SK-N-SH (cell line): ENCODE measurements at regions not wholly inside any gene's neighbourhood (a gene's known extent, or its start where the extent isn't known, plus 50 kb on each side); places are given as distances from the start of the nearest gene placed in this dataset.

Experiments used
- CTCF ChIA-PET: fragments of 300-600, 350-600 bp; formaldehyde crosslinking; extraction: SDS; loops from one replicate; lab custom pipeline; 2021; lab: Yijun Ruan, JAX
- POLR2A ChIA-PET: fragments of 350-600 bp; sonication (Branson Sonifier 250); formaldehyde crosslinking; extraction: SDS; loops from one replicate; lab custom pipeline; 2020; ENCODE audit warnings: antibody characterized with exemption, inconsistent platforms; lab: Yijun Ruan, JAX
- DNase-seq: peaks from one replicate; pipeline ENCODE4 v3.0.0; 2012
- H2AFZ ChIP-seq: fragments of 200-600 bp; sonication (generic); 2 replicates; pipeline ENCODE4 v1.8.1; 2016; ENCODE audit warnings: antibody characterized with exemption, mild to moderate bottlenecking, low read depth
- H3F3A ChIP-seq: fragments of 200-600 bp; sonication (generic); replicated peaks from 2 replicates; pipeline ENCODE3; 2016; ENCODE audit warnings: antibody characterized with exemption, mild to moderate bottlenecking; ENCODE audit not compliant: insufficient read depth
- H3K27ac ChIP-seq, 2 experiments: fragments of 200-500 bp in 1 of 2; fragments of 200-600 bp in 1 of 2; sonication (Bioruptor generic) in 1 of 2; sonication (generic), shearing (Covaris generic) in 1 of 2; 2 replicates each; pipeline versions ENCODE4 v1.5.1 to v1.6.1; 2014 to 2016; ENCODE audit warnings: low read depth in 2 of 2, inconsistent platforms in 1 of 2, low read length in 1 of 2, mild to moderate bottlenecking in 1 of 2, mixed read lengths in 1 of 2
- H3K27me3 ChIP-seq: fragments of 200-600 bp; sonication (generic), shearing (Covaris generic); 2 replicates; pipeline ENCODE4 v1.6.1; 2016; ENCODE audit warnings: mixed run types; ENCODE audit not compliant: insufficient read depth
- H3K36me3 ChIP-seq, 2 experiments: fragments of 200-500 bp in 1 of 2; fragments of 200-600 bp in 1 of 2; sonication (Bioruptor generic) in 1 of 2; sonication (generic) in 1 of 2; replicated peaks in 1 of 2; 2 replicates each; pipeline versions ENCODE3 to v1.5.1; 2014 to 2016; ENCODE audit warnings: low read length in 1 of 2, mild to moderate bottlenecking in 1 of 2; ENCODE audit not compliant: insufficient read depth in 2 of 2, control insufficient read depth in 1 of 2
- H3K4me1 ChIP-seq, 2 experiments: fragments of 200-500 bp in 1 of 2; fragments of 200-600 bp in 1 of 2; sonication (Bioruptor generic) in 1 of 2; sonication (generic), shearing (Covaris generic) in 1 of 2; 2 replicates each; pipeline versions ENCODE4 v1.5.1 to v1.6.1; 2014 to 2016; ENCODE audit warnings: low read depth in 1 of 2, low read length in 1 of 2, mixed run types in 1 of 2; ENCODE audit not compliant: insufficient read depth in 2 of 2, control insufficient read depth in 1 of 2
- H3K4me2 ChIP-seq: fragments of 200-600 bp; sonication (generic), shearing (Covaris generic); 2 replicates; pipeline ENCODE4 v1.6.1; 2017; ENCODE audit warnings: mixed run types
- H3K4me3 ChIP-seq, 2 experiments: fragments of 200-500 bp in 1 of 2; fragments of 200-600 bp in 1 of 2; sonication (Bioruptor generic) in 1 of 2; sonication (generic), shearing (Covaris generic) in 1 of 2; 2 replicates each; pipeline versions ENCODE4 v1.5.1 to v1.8.1; 2014 to 2016; ENCODE audit warnings: low read depth in 2 of 2, inconsistent platforms in 1 of 2, low read length in 1 of 2, mild to moderate bottlenecking in 1 of 2, mixed read lengths in 1 of 2, moderate library complexity in 1 of 2
- H3K79me2 ChIP-seq: fragments of 200-600 bp; sonication (generic); 2 replicates; pipeline ENCODE4 v1.8.1; 2017; ENCODE audit warnings: mild to moderate bottlenecking; ENCODE audit not compliant: insufficient read depth
- H3K9ac ChIP-seq: fragments of 200-600 bp; sonication (generic); 2 replicates; pipeline ENCODE4 v1.6.1; 2017; ENCODE audit warnings: mixed run types
- H3K9me2 ChIP-seq: fragments of 200-600 bp; sonication (generic); 2 replicates; pipeline ENCODE4 v1.6.1; 2017; ENCODE audit warnings: mixed run types
- H3K9me3 ChIP-seq: fragments of 200-600 bp; sonication (generic); 2 replicates; pipeline ENCODE4 v1.6.1; 2017; ENCODE audit warnings: mixed run types, mild to moderate bottlenecking, moderate library complexity
- H4K20me1 ChIP-seq: fragments of 200-600 bp; sonication (generic); 2 replicates; pipeline ENCODE4 v1.6.1; 2017; ENCODE audit warnings: mild to moderate bottlenecking, mixed run types; ENCODE audit not compliant: insufficient read depth
- CTCF ChIP-seq: fragments of 200-600 bp; sonication (generic); IDR thresholded peaks from 2 replicates; pipeline ENCODE4 v1.6.1; 2017; ENCODE audit warnings: antibody characterized with exemption, mild to moderate bottlenecking, moderate library complexity
- ELF1 ChIP-seq: IDR thresholded peaks from 2 replicates; pipeline ENCODE4 v1.4.0; 2012
- EP300 ChIP-seq, 2 experiments: IDR thresholded peaks; 2 replicates each; pipeline versions ENCODE4 v1.4.0 to v1.6.1; 2012; ENCODE audit warnings: borderline replicate concordance in 1 of 2, low read depth in 1 of 2, low read length in 1 of 2
- EZH2phosphoT487 ChIP-seq: fragments of 200-600 bp; sonication (generic); IDR thresholded peaks from 2 replicates; pipeline ENCODE4 v1.6.1; 2017; ENCODE audit warnings: low read depth, mixed run types, mild to moderate bottlenecking, antibody characterized with exemption, moderate library complexity, borderline replicate concordance
- FOSL2 ChIP-seq: IDR thresholded peaks from 2 replicates; pipeline ENCODE4 v1.4.0; 2012; ENCODE audit warnings: low read depth, mild to moderate bottlenecking, moderate library complexity, borderline replicate concordance
- FOXJ3 ChIP-seq: sonication (generic); formaldehyde crosslinking; IDR thresholded peaks from 2 replicates; pipeline ENCODE4 v1.5.1; 2020; ENCODE audit warnings: mild to moderate bottlenecking, missing genetic modification reagents
- FOXM1 ChIP-seq: IDR thresholded peaks from 2 replicates; pipeline ENCODE4 v1.4.0; 2012; ENCODE audit warnings: low read depth, mild to moderate bottlenecking
- GABPA ChIP-seq: IDR thresholded peaks from 2 replicates; pipeline ENCODE4 v1.4.0; 2012; ENCODE audit warnings: low read depth, mild to moderate bottlenecking
- JUND ChIP-seq: IDR thresholded peaks from 2 replicates; pipeline ENCODE4 v1.4.0; 2012
- MAX ChIP-seq: IDR thresholded peaks from 2 replicates; pipeline ENCODE4 v1.4.0; 2012; ENCODE audit warnings: low read depth
- MXI1 ChIP-seq: IDR thresholded peaks from 2 replicates; pipeline ENCODE4 v1.6.1; 2012; ENCODE audit warnings: mild to moderate bottlenecking, low read depth, low read length, improper control_type of control experiment
- SIN3A ChIP-seq: IDR thresholded peaks from 2 replicates; pipeline ENCODE4 v1.6.1; 2012; ENCODE audit warnings: low read depth, mild to moderate bottlenecking, low read length, moderate library complexity, borderline replicate concordance
- SMC3 ChIP-seq: IDR thresholded peaks from 2 replicates; pipeline ENCODE4 v1.6.1; 2012; ENCODE audit warnings: low read depth, low read length, improper control_type of control experiment
- TAF1 ChIP-seq: IDR thresholded peaks from 2 replicates; pipeline ENCODE4 v1.6.1; 2012; ENCODE audit warnings: low read depth, mild to moderate bottlenecking, low read length, moderate library complexity, borderline replicate concordance
- TCF12 ChIP-seq: IDR thresholded peaks from 2 replicates; pipeline ENCODE4 v1.4.0; 2012
- TEAD4 ChIP-seq: IDR thresholded peaks from 2 replicates; pipeline ENCODE4 v1.4.0; 2012; ENCODE audit warnings: mild to moderate bottlenecking, borderline replicate concordance; ENCODE audit not compliant: insufficient read depth
- YY1 ChIP-seq: IDR thresholded peaks from 2 replicates; pipeline ENCODE4 v1.4.0; 2012; ENCODE audit warnings: low read depth, mild to moderate bottlenecking
- ZBTB33 ChIP-seq: IDR thresholded peaks from 2 replicates; pipeline ENCODE4 v1.4.0; 2012; ENCODE audit warnings: low read depth, borderline replicate concordance
- WGBS: methylation state at CpG from one replicate; pipeline ENCODE4 v1.1.6; 2017; ENCODE audit warnings: low lambda C conversion rate; 5-methylcytosine and 5-hydroxymethylcytosine counted together

GRCh38 chr13:90979059-90979458 lies 368.4 kb upstream of the MIR17HG start (continued):
- TF ChIP-seq CTCF, result no peak
- no peak for TF ChIP-seq TAF1
- TF ChIP-seq ELF1, result no peak
- TF ChIP-seq GABPA, result no peak
- TF ChIP-seq FOSL2, result no peak
- no peak for TF ChIP-seq TCF12
- no peak for TF ChIP-seq EZH2phosphoT487
- TF ChIP-seq JUND, result no peak
- no peak for TF ChIP-seq SIN3A
- no peak for TF ChIP-seq MXI1
- no peak for TF ChIP-seq ZBTB33
- no peak for TF ChIP-seq TEAD4
- TF ChIP-seq, all 33 proteins: peak for 0

- DNase-seq, result no peak
- Histone ChIP-seq H3K27ac (no peak overlapping the region), H3K9me2 (no peaks in the 10 kb centered on the region)
- WGBS, result 62% methylated on average over 6 of the region's 6 CpGs
- TF ChIP-seq ELF1 (no peak), FOXJ3 (CRISPR knock-in tag) (no peak), FOXM1 (no peak), TAF1 (no peak), TEAD4 (no peak), YY1 (no peak), SMC3 (no peak), CTCF (no peak), SIN3A (no peak), MAX (no peak), EP300 (IDR thresholded peaks at IDR 0.05; ENCODE audit: borderline replicate concordance in 1 of 2, low read depth in 1 of 2, low read length in 1 of 2) (no peak), FOSL2 (no peak)
- TF ChIP-seq, all 33 proteins: peak for 0
- Histone ChIP-seq H3K9me3 (no peaks in the 10 kb centered on the region), H2AFZ (no peak overlapping the region), H3K4me1 (no peaks in the 10 kb centered on the region), H3K4me3 (no peak overlapping the region), H3K27me3 (no peaks in the 10 kb centered on the region), H3K9ac (no peak overlapping the region), H3K36me3 (no peaks in the 10 kb centered on the region), H4K20me1 (no peaks in the 10 kb centered on the region), H3K79me2 (no peaks in the 10 kb centered on the region), H3K4me2 (no peak overlapping the region), H3F3A (no peaks in the 10 kb centered on the region)
- CTCF ChIA-PET, result no interaction called here
- POLR2A ChIA-PET, result no interaction called here
Observed at GRCh38 chr13:90984756-90985155, 362.7 kb upstream of the MIR17HG start.
